HS-27A (cell line): ENCODE measurements at regions not wholly inside any gene's neighbourhood (a gene's known extent, or its start where the extent isn't known, plus 50 kb on each side); places are given as distances from the start of the nearest gene placed in this dataset.
A peak's percentile ranks its signal among the peaks of the same experiment; 100 is the strongest.
"Not testable (repeated sequence)": the region's sequence is repeated elsewhere in the genome, so short reads cannot be mapped to it uniquely, and the experiment has no call there.

Experiments used
- DNase-seq: peaks from one replicate; pipeline ENCODE4 v3.0.0-alpha.2; 2012; ENCODE audit warnings: low read depth, missing footprints

DNA sequence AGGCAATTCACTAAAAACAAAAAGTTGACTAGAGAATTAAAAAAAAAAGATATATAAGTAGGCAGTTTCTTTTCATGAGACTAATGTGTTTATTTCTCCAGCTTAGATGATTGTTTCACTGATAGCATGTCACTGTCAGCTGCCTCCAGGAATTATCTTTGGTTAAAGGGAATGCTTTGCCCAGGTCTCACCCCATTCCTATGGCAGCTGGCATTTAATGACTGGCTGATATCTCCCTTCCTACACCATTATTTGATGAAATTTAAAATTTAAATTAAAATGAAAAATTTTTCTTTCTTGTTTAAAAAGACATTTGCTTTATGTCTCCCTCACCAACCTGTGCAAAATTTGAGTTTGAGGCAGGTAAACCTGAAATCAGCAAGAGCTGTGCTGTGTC, 214.5 kb upstream of the PRSS1 start:
- DNase-seq, result no peak

DNA sequence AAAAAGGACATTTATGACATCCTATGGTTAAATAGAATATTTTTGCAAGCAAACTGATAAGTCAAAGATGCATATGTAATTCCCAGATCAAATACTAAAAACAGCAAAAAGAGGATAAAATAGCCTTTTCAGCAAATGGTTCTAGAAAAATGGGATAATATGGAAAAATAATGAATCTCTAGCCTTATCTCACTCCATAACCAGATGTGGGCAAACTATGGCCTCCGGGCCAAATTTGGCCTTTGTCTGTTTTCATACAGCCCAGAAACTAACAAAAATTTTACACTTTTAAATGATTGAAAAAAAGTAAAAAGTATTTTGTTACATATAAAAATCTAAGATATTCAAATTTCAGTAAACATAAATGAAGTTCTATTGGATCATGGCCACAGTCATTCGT, 215.4 kb upstream of the PRSS1 start:
- DNase-seq, result no peak

DNA sequence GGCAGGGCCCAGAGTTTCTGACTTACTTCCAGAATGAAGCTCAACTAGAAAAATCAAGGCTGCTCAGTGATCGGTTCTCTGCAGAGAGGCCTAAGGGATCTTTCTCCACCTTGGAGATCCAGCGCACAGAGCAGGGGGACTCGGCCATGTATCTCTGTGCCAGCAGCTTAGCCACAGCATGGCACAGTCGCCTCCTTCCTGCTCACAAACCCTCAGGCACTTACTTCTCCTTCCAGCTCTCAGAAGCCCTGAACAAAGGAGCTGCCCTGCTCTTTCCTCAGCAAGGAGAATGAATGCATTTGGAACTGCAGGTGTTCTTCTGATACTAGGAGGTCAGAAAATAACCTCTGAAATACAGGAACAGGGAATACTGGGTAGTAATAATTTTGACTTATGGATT, 219.7 kb upstream of the PRSS1 start:
- DNase-seq, result no peak

DNA sequence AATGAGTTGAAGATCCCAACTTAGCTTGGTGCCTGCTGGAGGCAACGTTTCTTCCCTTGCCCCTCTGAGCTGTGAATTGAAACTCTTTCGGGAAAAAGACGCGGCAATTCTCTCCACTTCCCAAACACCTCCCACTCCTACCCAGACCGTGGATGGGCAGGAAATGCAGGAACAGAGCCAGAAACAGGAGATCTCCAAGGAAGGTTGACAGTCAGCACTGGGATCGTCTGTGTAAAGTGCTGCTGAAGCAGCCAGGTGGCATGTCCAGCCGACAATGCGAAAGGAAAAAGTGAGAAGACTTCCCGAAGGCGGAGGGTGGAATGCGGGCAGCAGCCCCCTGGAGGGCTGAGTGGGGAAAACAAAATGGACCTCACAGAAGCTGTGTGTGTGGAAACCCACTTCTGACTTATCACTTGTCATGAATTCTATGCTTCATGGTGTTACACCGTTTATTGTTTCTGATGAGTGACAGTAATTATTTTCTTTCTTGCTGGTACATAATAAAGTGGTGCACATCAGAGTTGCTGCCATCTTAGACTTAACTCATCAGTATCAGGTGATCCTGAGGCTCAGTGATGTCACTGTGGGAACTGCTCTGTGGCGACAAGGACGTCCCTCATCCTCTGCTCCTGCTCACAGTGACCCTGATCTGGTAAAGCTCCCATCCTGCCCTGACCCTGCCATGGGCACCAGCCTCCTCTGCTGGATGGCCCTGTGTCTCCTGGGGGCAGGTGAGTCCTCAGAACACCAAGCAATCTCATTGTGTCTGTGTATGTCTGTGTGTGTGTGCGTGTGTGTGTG, 220.5 kb upstream of the PRSS1 start:
- DNase-seq, result no peak

DNA sequence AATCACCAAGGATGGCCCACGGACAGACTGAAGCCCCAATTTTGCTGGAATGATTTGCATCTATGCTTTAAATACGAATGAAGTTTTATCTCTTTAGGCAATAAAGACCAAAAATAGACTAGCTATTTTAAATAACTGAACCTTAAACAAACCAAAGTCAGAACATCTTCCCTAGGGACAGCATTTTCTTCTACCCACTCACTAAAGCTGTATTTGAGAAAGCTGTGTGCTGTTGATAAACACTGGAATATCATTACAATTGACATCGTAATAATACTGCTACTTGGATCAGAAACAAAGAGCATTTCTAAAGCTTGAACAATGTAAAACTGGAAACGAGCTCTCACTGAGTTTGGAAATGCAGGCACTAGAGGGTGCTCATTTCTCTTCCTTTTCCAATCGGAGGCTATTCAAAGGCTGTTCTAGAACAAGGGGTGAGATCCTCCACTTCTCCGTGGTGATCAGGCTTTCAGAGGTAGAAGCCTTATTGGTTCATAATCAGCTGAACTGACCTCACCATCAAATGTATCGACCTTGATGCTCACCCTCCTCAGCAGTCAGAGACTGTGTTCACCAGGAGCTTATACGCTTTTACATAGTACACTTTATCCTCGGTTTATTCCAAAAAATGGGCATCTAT, 225.3 kb upstream of the PRSS1 start:
- no peak for DNase-seq

DNA sequence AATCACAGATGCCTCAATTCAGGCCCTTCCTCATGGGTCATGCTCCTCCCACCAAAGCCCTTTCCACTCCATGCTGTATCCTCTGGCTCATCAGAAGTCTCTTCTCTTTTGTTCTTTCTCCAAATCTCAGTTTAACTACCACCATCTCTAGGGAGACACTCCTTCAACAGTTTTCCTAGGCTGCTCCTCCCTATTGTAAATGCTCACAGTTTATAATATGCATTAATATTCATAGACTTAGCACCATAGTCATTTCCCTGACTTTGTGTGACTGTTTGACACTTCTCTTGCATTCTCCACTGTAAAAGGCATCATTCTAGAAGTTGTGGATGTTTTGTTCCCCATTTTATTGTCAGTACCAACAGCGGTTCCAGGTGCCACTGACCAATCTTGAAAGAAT, 226.5 kb upstream of the PRSS1 start:
- DNase-seq, result no peak

DNA sequence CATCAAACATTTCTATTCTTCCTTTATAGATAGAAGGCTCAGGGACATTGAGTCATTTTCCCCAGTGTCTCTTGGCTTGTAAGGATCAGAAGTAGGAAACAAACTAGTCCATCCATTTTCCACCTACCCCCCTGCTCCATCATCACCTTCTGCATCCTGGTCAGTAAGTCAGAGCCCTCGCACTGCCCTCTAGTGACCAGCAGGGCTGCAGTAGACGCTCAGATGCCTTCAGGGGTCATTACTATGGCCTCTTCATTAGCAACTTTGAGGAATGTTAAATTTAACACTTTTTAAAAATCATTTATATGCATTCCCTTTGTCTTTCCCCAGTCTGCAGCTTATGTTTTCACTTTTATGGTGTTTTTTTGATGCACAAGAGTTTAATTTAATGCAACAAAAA, 228.4 kb upstream of the PRSS1 start:
- not testable (repeated sequence) for DNase-seq

DNA sequence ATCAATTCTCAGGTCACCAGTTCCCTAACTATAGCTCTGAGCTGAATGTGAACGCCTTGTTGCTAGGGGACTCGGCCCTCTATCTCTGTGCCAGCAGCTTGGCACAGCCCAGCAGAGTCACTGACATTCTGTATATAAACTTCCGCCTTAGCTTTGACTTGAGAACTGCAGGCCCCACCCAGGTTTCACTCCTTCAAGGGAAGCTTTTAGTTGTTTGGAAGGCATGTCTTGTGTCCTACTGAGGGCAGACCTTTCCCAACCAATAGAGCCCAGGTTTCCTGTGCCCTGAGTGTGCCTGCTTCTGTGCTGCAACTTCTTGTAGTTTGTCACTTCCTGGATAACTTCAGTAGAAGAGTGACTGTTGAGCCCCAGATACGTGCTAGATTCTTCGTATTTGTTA, 228.8 kb upstream of the PRSS1 start:
- DNase-seq, result not testable (repeated sequence)

DNA sequence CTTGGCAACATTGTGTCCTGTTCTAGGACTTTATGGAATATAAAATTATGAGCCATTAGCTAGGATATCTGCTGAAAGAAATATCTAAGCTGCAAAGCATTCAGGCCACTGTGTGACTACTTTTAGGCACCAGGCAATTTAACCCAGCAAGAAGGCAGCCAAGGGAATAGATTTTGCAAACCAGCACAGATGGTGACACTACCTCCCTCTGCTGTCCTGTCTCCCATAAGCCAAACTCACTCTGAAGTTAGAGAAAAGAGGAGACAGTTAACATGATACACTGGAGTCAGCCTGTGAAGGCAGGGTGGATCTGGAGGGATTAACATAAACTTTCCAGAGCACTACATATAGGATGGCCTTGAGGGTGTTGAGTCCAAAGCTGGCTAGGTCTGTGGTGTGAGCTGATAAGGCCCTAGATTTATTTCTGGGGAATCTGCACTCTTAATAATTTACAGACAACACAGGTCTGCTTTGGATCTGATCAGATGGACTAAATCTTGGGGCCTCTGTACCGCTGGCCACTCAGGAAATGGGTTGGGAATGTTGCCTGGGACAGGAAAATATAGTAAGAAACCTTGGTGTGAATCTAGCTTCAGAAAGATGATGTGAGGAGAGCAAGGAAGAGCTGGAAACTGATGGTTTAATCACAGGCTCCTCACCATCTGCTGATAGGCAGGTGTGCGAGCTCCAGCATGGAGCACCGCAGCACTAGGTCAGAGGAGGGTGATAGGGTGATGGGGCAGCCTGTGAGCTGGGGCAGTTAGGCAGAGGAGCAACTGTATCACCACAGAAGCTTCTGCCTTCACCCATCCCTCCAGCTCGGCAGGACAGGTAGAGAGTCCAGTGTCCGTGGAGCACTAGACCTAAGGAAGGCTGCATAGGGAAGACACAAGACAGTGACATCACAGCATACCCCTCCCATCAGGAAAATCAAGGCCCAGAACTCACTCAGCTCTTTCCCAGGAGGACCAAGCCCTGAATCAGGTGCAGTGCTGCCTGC, 229.9 kb upstream of the PRSS1 start:
- no peak for DNase-seq

DNA sequence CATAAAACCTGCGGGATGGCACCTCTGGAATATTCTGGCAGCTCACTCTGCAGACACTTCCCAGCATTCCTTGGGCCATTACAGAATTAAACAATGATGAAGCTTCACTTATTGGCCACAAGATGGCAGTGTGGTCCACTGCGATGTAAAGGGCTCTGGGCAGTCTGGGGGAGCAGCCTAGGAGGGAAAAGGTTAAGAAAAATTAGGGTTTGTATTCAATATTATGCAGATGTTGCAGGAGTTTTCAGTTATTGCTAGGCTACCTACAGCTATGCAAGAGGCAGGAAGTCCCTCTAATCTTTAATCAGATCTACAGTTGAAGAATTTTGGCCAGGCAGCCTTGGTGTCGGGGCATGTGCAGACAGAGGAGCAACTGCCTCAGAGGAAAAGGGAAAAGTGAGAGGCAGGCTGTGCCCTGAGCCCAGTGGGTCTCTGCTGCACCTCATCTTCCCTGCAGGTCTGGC, 233.2 kb upstream of the PRSS1 start:
- DNase-seq, result peak; percentile 59

DNA sequence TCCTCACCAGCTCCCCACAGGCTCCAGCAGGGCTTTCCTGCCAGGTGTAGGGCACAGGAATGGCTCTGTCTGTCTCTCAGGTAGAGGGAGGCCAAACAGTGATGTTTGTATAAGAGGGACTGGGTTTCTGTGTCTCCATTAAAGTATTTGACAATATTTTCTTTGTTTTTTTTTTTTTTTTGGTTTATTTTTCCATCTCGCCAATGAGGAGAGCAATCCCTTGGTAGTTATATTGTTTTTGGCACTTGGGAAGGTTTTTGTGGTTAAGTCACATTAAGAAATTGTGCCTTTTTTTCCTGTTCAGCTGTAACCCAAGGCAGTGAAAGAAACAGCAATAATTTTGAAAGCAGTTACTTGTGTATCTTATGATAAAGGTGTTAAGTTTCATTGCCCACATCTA, 234.6 kb upstream of the PRSS1 start:
- DNase-seq, result not testable (repeated sequence)

DNA sequence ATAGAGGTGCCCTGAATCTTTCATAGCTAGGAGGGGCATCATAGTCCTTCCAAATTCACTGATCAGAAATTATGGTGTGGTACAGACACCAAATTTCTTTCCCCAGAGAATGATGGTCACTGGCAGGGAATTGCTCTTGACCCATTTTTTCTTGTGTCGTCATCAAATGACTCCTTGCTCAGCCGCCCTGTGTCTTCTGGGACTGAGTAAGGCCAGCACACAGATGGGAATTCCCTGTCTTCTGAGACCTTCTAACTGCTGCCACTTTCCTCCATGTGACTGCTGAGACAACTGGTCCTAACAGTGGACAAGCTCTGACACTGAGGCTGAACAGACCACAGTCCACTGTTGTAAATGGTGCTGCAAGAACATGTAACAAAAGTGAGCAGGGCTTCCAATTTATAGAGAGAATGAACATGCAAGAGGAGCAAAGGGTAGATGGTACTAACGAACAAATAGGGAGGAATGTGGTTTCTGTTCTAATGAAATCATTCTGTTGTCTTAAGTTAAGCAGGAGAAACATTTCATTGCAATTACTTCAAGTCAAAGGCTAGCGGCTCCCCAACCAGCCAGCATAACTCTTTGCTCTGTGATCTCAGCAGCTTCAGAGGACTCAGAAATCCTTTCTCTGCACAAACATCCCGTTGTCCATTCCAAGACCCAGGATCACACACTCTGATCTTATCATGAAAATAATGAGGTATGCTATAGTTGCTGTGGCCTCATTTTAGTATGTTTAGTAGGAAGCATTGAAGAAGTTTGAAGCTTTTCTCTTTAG, 235.9 kb upstream of the PRSS1 start:
- no peak for DNase-seq

DNA sequence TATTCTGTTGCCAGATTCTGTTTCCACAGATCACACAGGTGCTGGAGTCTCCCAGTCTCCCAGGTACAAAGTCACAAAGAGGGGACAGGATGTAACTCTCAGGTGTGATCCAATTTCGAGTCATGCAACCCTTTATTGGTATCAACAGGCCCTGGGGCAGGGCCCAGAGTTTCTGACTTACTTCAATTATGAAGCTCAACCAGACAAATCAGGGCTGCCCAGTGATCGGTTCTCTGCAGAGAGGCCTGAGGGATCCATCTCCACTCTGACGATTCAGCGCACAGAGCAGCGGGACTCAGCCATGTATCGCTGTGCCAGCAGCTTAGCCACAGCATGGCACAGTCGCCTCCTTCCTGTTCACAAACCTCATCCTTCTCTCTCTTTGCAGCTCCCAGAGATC, 237.5 kb upstream of the PRSS1 start:
- DNase-seq, result no peak

DNA sequence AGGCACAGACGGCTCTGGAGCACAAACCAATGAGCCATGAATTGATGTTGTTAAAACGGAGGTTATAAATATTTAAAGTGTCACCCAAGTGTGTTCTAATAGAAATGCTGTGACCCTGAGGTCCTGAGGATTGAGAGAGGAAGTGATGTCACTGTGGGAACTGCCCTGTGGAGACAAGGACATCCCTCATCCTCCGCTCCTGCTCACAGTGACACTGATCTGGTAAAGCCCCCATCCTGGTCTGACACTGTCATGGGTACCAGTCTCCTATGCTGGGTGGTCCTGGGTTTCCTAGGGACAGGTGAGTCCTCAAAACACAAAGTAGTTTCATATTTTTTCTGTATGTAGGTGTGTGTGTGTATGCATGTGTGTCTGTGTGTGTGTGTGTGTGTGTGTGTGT, 237.9 kb upstream of the PRSS1 start:
- no peak for DNase-seq

DNA sequence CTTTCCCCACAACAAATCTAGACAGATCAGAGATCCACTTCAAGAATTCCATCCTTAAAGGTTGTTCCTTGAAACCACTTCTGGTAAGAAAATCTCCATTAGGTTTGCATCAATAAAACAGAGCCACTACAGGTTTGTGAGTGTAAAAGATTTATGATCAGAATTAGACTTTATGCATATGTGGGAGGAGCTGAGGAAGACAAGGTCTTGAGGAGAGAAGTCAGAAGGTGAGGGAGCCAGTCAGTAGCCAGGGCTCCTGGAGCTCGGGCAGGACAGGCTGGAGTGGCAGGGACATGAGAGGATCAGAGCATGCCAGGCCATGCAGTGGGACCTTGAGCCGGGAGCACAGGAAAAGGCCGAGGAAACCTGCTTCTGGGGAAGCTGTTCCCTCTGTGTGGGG, 240.0 kb upstream of the PRSS1 start:
- DNase-seq, result not testable (repeated sequence)

DNA sequence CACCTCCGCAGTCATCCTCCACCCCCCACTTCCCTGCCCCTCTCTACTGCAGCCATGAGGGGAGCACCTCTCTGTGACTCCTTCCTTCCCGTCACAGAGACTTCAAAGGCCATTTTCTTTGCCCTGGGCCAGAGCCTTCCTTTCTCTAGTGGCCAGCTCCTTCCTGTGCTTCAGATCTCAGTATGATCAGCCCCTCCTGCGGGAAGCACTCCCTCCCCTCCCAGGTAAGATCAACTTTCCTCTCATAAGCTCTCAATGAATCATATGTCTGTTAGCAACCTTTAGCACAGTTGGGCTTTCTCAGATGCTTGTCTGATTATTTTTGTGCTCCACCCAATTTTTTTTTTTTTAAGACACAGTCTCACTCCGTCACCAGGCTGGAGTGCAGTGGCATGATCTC, 241.0 kb upstream of the PRSS1 start:
- no peak for DNase-seq

DNA sequence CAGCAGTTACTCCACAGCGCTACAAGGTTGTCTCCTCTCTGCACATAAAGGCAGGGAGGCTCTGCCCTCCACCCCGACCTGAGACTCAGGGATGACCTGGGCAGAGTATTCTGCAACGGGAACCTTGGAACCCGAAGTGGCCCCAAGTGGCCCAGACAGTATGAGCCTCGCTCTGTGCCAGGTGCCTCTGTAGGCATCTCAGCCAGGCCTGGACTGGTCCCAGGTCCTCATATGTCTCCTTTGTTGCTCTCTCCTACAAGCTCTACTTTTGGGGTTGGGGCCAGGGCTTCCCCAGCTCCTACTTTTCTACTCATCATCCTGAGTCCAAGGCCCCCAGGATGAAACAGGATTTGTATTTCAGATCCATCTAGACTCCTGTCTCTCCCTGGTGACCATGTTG, 241.5 kb upstream of the PRSS1 start:
- no peak for DNase-seq

DNA sequence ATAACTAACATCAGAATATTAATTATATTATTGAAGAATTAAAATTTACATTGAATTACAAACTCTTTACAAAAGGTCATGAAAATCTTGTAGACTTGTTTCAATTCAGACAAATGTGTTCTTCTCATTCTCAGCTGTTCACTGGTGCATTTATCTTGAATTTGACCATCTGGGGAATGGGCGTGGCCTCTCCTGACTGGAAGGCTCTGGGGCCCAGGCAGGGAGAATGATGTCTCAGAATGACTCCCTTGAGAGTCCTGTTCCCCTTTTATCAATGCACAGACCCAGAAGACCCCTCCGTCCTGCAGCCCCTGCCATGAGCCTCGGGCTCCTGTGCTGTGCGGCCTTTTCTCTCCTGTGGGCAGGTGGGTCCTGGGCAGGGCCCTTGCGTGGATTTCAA, 242.2 kb upstream of the PRSS1 start:
- not testable (repeated sequence) for DNase-seq

DNA sequence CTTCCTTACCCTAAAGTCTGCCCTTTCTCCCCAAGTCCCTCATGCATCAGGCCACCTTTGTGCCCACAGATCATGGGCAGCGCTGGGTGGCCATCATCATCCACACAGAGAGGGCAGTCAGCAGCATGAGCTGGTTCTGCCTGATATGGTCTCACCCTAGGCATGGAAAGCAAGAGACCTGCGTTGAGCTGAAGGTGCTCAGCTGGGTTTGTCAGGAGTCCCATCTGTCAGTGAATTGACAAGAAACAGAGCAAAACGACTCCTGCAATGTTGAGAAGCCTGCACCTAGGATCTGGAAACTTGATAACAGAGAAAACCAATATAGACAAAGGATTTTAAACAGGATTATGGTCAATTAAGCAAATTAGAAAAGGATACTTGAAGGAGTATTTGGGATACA, 242.7 kb upstream of the PRSS1 start:
- no peak for DNase-seq

DNA sequence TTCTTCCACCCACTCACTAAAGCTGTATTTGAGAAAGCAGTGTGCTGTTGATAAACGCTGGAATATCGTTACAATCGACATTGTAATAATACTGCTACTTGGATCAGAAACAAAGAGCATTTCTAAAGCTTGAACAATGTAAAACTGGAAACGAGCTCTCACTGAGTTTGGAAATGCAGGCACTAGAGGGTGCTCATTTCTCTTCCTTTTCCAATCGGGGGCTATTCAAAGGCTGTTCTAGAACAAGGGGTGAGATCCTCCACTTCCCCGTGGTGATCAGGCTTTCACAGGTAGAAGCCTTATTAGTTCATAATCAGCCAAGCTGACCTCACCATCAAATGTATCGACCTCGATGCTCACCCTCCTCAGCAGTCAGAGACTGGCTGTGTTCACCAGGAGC, 245.3 kb upstream of the PRSS1 start:
- DNase-seq, result not testable (repeated sequence)

DNA sequence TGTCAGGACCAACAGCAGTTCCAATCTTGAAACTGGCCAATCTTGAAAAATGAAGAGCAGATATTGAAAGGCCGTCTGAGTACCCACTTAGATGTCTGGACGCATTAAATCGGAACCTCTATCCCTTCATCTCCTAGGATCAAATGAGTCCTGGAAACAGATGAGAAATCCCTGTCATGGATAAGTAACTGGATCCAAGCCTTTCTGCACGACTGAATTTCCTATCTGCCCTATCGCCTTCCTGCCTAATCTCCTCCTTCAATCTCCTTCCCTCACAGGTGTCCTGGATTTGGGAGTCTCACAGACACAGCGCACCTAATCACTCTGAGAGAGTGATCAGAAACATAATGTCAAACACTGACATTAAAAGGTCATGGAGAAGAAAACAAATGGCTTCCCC, 245.2 kb upstream of the PRSS58 start:
- DNase-seq, result no peak

DNA sequence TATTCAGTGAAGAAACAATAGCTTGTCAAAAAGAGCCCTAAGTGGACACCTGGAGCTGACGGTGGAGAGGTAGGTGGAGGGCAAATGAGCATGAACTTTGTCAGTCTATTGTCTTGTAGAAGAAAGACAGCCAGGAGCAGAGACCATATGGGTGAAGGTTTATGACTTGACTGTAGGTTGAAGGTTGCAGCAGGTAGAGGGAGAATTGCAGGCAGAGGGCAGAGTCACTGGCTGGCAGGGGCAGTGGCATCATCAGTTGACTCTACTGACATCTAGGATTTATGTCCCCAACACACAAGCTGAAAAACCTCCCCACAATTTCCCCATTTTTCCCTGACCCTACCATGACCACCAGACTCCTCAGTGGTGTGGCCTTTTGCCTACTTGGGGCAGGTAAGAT, 243.6 kb upstream of the PRSS58 start:
- DNase-seq, result no peak
